LoVo (cell line): ENCODE measurements at regions not wholly inside any gene's neighbourhood (a gene's known extent, or its start where the extent isn't known, plus 50 kb on each side); places are given as distances from the start of the nearest gene placed in this dataset.
"Not testable (repeated sequence)": the region's sequence is repeated elsewhere in the genome, so short reads cannot be mapped to it uniquely, and the experiment has no call there.

Experiments
- DNase-seq: peaks from one replicate; pipeline ENCODE4 v3.0.0-alpha.2; 2016; ENCODE audit warnings: low spot score

DNA sequence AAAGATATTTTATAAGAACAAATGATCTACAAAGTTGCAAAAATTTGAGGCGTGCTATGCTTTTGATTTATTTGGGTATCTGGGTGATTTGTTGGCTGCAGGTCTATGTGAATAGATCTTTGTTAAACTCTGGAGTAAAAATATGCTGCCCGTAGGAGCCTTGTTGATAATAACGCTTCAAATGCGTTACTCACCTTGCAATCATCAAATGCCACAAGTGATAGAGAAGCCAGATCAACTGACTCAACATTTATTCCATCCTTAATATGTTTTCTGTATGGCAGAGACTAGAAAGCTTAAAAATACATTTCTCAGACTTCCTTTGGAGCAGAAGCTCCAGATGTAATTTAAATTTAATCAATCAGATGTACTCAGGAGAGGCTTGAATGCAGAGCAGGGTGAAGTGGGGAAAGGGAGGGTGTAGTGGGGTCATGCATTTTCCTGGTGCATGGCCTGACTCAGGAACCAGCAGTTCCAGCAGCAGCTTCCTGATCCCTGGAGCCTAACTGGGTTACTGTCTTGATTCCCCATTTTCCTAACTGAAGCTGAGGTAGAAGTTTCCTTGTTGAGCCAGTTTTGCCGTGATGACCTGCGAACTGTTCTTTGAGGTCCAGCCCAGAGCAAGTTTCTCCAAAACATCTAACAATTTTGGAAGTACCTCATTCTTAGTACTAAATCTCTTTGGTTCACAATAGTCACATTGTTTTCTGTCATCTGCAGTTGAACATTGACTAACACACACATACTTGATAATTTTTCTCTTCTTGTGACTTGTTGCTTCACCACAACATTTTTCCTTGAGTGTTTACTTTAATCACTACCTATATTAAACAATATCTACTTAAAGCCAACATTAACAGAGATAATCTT, 284.7 kb upstream of the CWC22 start:
- no peak for DNase-seq

GRCh38 chr2:180291060-180291459, 284.0 kb upstream of the CWC22 start:
- DNase-seq: no peak

GRCh38 chr2:180289627-180290026, 282.5 kb upstream of the CWC22 start:
- no peak for DNase-seq

DNA sequence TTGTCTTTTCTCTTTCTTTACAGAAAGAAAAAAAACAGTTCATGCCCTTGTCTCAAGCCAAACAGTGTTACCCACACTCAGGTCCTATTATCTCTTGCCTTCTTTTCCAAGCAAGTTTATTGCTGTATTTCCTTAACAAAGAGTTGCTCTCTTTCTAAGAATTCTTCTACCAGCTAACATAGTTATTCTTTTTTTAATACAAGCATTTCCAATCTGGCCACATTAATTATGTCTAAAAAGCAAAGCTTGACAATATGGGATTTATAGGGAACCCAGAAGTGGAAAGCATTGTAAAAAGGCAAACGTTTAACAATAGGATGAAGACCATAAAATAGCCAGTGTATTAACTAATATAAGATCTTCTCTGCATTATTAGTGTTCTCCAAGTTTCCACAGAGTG, 272.5 kb upstream of the CWC22 start:
- no peak for DNase-seq

DNA sequence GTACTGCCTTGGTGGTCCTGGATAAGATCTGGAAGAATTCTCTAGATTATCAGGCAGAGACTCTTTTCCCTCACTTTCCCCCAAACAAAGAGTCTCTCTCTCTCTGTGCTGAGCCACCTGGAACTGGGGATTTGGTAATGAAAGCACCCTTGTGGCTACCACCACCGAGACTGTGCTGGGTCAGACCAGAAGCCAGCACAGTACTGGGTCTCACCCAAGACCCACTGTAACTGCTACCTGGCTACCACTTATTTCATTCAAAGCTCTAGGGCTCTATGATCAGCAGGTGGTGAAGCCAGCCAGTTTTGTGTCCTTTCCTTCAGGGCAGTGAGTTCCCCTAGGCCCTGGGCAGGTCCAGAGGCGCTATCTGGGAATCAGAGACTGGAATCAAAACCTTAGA, 269.6 kb upstream of the CWC22 start:
- no peak for DNase-seq

DNA sequence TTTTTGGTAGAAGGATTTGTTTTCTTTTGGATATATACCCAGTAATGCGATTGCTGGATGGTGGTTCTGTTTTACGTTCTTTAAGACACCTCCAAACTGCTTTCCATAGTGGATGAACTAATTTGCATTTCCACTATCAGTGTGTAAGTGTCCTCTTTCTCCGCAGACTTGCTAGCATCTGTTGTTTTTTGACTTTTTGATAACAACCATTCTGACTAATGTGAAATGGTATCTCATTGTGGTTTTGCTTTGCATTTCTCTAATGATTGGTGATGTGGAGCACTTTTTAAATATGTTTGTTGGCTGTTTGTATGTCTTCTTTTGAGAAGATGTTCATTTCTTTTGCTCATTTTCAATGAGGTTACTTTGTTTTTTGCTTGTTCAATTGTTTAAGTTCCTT, 260.9 kb upstream of the CWC22 start:
- no peak for DNase-seq

DNA sequence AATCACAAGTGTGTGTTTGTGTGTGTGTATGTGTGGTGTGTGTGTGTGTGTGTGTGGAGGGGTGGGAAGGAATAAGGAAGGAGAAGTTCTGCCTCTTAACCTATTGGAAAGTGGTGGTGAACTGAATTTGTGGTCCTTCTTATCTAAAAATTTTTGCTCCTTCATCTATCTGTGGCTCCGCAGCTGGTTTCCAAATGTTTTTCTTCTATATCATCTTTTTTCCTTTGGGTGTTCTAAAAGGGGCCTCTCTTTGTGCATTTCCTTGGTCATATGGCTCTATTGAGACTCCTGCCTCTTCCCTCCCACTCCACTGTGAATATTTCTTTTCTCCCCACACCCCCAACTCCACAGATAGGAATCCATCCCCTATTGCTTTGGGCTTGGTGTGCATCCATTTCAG, 254.9 kb upstream of the CWC22 start:
- DNase-seq: no peak

DNA sequence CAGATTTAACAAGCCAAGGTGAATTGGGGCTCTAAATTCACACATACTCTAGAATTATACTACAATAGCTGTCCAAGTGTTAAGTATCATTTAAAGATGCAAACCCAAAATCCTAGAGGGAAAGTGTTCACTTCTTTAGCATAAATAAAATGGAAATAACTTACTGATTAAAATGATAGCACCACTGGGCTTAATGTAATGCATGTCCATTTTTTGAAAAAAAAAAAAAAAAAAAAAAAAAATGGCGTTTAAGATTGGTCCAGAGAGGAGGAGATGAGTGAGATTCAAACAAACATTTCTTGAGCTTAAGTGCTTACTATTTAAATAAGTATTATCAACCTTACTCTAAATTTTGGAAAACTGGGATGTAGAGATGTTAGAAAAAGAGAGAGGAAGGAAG, 251.5 kb upstream of the CWC22 start:
- no peak for DNase-seq

DNA sequence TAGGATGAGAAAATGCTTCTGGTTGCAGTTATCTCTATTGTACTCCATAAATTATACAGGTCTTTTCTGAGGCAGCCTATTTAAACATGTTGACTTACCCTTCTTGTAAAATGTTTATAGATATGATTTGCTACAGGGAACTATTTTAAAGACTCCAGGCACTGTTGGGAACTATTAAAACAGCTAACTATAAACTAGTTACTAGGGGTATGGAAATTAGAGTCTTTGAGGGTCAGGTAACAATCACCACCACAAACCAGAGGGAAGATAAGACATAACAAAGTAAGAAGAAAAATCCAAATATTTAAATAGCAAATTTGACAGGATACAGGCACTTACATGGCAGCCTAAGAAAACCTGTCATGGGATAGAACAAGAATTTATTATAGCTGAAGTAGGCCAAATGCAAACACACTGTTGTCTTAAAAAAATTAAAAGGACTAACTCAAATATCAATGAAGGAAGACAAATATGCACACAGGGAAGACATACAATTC, 251.0 kb upstream of the CWC22 start:
- no peak for DNase-seq

- DNase-seq: no peak
Observed at GRCh38 chr2:180257247-180257646, 250.2 kb upstream of the CWC22 start.

GRCh38 chr2:180255981-180256380, 248.9 kb upstream of the CWC22 start:
- DNase-seq: no peak

GRCh38 chr2:180254872-180255271, 247.8 kb upstream of the CWC22 start:
- no peak for DNase-seq

GRCh38 chr2:180247658-180248057, 240.6 kb upstream of the CWC22 start:
- DNase-seq: no peak

DNA sequence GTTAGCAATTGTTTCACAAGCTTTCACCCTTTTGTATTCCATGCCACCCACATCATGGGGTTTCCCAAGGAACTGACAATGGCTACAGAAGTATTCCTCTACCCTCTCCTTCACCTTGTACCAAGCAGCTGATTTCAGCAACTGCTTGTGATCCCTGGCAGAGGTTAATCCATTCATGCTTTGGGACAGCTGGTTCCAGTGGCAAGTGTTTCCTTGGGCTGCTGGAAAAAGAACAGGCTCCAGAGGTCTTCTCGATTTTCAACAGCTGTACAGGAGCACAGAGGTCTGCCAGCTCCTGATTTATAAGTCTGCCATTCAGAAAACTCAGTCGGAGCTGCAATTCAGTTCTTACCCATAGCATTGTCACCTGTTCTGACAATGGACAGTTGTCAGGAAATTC, 239.2 kb upstream of the CWC22 start:
- no peak for DNase-seq

DNA sequence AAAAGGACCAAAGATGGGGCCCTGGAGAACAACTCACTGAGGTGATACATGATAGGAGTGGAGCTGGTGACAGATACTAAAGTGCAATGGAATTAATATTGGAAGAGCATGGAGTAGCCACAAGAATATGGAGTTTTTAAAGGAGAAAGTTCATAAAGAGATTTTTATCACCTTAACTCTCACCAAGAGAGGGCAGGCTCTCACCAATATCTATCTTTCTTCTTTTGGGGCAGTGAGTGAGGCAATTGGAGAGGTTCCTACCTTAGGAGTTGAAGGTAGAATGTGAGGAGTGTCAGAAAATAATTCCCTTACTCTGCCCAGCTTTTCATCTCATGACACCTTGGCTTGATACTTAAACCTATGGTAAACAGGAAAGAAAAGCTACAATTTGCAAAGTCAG, 233.7 kb upstream of the CWC22 start:
- no peak for DNase-seq

DNA sequence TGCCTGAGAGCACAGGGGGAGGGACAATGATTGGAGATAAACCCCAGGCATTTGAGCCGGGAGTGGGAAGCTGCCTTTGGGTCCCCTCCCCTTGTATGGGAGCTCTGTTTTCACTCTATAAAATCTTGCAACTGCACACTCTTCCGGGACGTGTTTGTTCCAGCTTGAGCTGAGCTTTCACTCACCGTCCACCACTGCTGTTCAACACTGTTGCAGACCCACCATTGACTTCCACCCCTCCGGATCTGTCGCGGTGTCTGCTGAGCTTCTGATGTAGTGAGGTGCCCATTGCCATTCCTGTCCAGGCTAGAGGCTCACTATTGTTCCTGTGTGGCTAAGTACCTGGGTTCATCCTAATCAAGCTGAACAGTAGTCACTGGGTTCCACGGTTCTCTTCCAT, 231.6 kb upstream of the CWC22 start:
- DNase-seq: no peak

- DNase-seq: not testable (repeated sequence)
Observed at GRCh38 chr2:180236061-180236460, 229.0 kb upstream of the CWC22 start.

DNA sequence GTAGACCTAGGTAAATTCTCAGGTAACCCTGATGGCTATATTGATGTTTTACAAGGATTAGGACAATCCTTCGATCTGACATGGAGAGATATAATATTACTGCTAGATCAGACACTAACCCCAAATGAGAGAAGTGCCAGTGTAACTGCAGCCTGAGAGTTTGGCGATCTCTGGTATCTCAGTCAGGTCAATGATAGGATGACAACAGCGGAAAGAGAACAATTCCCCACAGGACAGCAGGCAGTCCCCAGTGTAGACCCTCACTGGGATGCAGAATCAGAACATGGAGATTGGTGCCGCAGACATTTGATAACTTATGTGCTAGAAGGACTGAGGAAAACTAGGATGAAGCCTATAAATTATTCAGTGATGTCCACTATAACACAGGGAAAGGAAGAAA, 228.4 kb upstream of the CWC22 start:
- DNase-seq: not testable (repeated sequence)

GRCh38 chr2:180234991-180235390, 227.9 kb upstream of the CWC22 start:
- DNase-seq: not testable (repeated sequence)

- no peak for DNase-seq
Observed at GRCh38 chr2:180231015-180231414, 223.9 kb upstream of the CWC22 start.

GRCh38 chr2:180227461-180227860, 220.4 kb upstream of the CWC22 start:
- DNase-seq: no peak

GRCh38 chr2:180225118-180225517, 218.0 kb upstream of the CWC22 start:
- no peak for DNase-seq

- no peak for DNase-seq
Observed at GRCh38 chr2:180222644-180223043, 215.5 kb upstream of the CWC22 start.

- no peak for DNase-seq
Observed at GRCh38 chr2:180219491-180219890, 212.4 kb upstream of the CWC22 start.
